Smooth muscle cell (in vitro differentiated cells): ENCODE measurements at regions not wholly inside any gene's neighbourhood (a gene's known extent, or its start where the extent isn't known, plus 50 kb on each side); places are given as distances from the start of the nearest gene placed in this dataset.

Source experiments
- DNase-seq: peaks from one replicate; lab custom pipeline; 2025; ENCODE audit not compliant: unreplicated experiment; lab: John Stamatoyannopoulos, UW
- H2AFZ ChIP-seq: fragments of 200-600 bp; sonication (generic); 2 replicates; pipeline ENCODE4 v1.6.0; 2016; ENCODE audit warnings: antibody characterized with exemption, low read depth, mild to moderate bottlenecking
- H3F3A ChIP-seq: fragments of 200-600 bp; sonication (generic); 2 replicates; pipeline ENCODE4 v1.6.0; 2017; ENCODE audit warnings: antibody characterized with exemption, low read depth
- H3K27ac ChIP-seq: fragments of 200-600 bp; sonication (generic); 2 replicates; pipeline ENCODE4 v1.5.1; 2016; ENCODE audit warnings: low read depth, mild to moderate bottlenecking
- H3K27me3 ChIP-seq: fragments of 200-600 bp; sonication (generic); 2 replicates; pipeline ENCODE4 v1.6.1; 2016; ENCODE audit warnings: low read depth, mild to moderate bottlenecking
- H3K36me3 ChIP-seq: fragments of 200-600 bp; sonication (generic); 2 replicates; pipeline ENCODE4 v1.5.1; 2016; ENCODE audit warnings: low read depth
- H3K4me1 ChIP-seq: fragments of 200-600 bp; sonication (generic); 2 replicates; pipeline ENCODE4 v1.5.1; 2016; ENCODE audit warnings: low read depth
- H3K4me2 ChIP-seq: fragments of 200-600 bp; sonication (generic); 2 replicates; pipeline ENCODE4 v1.6.0; 2016; ENCODE audit warnings: mild to moderate bottlenecking
- H3K4me3 ChIP-seq: fragments of 200-600 bp; sonication (generic); 2 replicates; pipeline ENCODE4 v1.5.1; 2016; ENCODE audit warnings: mild to moderate bottlenecking
- H3K79me2 ChIP-seq: fragments of 200-600 bp; sonication (generic); 2 replicates; pipeline ENCODE4 v1.6.0; 2016; ENCODE audit warnings: low read depth, mild to moderate bottlenecking
- H3K9ac ChIP-seq: fragments of 200-600 bp; sonication (generic); 2 replicates; pipeline ENCODE4 v1.6.0; 2016; ENCODE audit warnings: low read depth
- H3K9me3 ChIP-seq: fragments of 200-600 bp; sonication (generic); replicated peaks from 2 replicates; pipeline ENCODE4 v1.5.1; 2016; ENCODE audit warnings: low read depth
- H4K20me1 ChIP-seq: fragments of 200-600 bp; sonication (generic); 2 replicates; pipeline ENCODE4 v1.6.0; 2016; ENCODE audit warnings: low read depth
- CTCF ChIP-seq: fragments of 200-600 bp; sonication (generic); IDR thresholded peaks from 2 replicates; pipeline ENCODE4 v1.5.1; 2017; ENCODE audit warnings: borderline replicate concordance, mild to moderate bottlenecking, antibody characterized with exemption; ENCODE audit not compliant: insufficient read depth, poor library complexity, severe bottlenecking
- WGBS: methylation state at CpG from one replicate; pipeline ENCODE4 v1.1.7; 2016; ENCODE audit warnings: low lambda C conversion rate; 5-methylcytosine and 5-hydroxymethylcytosine counted together

- H3F3A ChIP-seq, result no peaks in the 10 kb centered on the region
- H3K4me2 ChIP-seq, result no peak overlapping the region
- TF ChIP-seq CTCF, result no peak
- no peaks in the 10 kb centered on the region for H3K4me1 ChIP-seq
- no peaks in the 10 kb centered on the region for H3K79me2 ChIP-seq
- H4K20me1 ChIP-seq, result no peaks in the 10 kb centered on the region
- H3K36me3 ChIP-seq, result no peaks in the 10 kb centered on the region
- H2AFZ ChIP-seq, result no peak overlapping the region
- no peak overlapping the region for H3K27ac ChIP-seq
- H3K9me3 ChIP-seq, result no peaks in the 10 kb centered on the region
- WGBS, result 88% methylated on average over 2 of the region's 2 CpGs
- H3K27me3 ChIP-seq, result no peaks in the 10 kb centered on the region
- no peak overlapping the region for H3K4me3 ChIP-seq
- no peak overlapping the region for H3K9ac ChIP-seq
- DNase-seq, result no peak
Observed at GRCh38 chr21:24869862-24870261, 737.4 kb downstream of the MRPL39 start.

GRCh38 chr21:24868117-24868516, 739.2 kb downstream of the MRPL39 start:
- H4K20me1 ChIP-seq, result no peaks in the 10 kb centered on the region
- no peaks in the 10 kb centered on the region for H3K36me3 ChIP-seq
- H2AFZ ChIP-seq, result no peak overlapping the region
- H3K4me1 ChIP-seq, result no peaks in the 10 kb centered on the region
- no peak overlapping the region for H3K4me3 ChIP-seq
- no peak for DNase-seq
- H3K79me2 ChIP-seq, result no peaks in the 10 kb centered on the region
- 71% methylated on average over 1 of the region's 1 CpG for WGBS
- no peaks in the 10 kb centered on the region for H3K9me3 ChIP-seq
- no peak overlapping the region for H3K4me2 ChIP-seq
- H3K27me3 ChIP-seq, result no peaks in the 10 kb centered on the region
- no peak overlapping the region for H3K9ac ChIP-seq
- no peak overlapping the region for H3K27ac ChIP-seq
- no peaks in the 10 kb centered on the region for H3F3A ChIP-seq
- TF ChIP-seq CTCF, result no peak

- H3K27ac ChIP-seq, result no peak overlapping the region
- H2AFZ ChIP-seq, result no peak overlapping the region
- 65% methylated on average over 1 of the region's 1 CpG for WGBS
- no peak overlapping the region for H3K9ac ChIP-seq
- no peaks in the 10 kb centered on the region for H3K9me3 ChIP-seq
- no peak for DNase-seq
- H3K4me1 ChIP-seq, result no peaks in the 10 kb centered on the region
- H3K36me3 ChIP-seq, result no peaks in the 10 kb centered on the region
- H3K4me2 ChIP-seq, result no peak overlapping the region
- H3K79me2 ChIP-seq, result no peaks in the 10 kb centered on the region
- no peak for TF ChIP-seq CTCF
- H3K4me3 ChIP-seq, result no peak overlapping the region
- H3K27me3 ChIP-seq, result no peaks in the 10 kb centered on the region
- H4K20me1 ChIP-seq, result no peaks in the 10 kb centered on the region
- no peaks in the 10 kb centered on the region for H3F3A ChIP-seq
Observed at GRCh38 chr21:24861471-24861870, 745.8 kb downstream of the MRPL39 start.

- DNase-seq, result no peak
- 0% methylated on average over 1 of the region's 1 CpG for WGBS
- H3K79me2 ChIP-seq, result no peaks in the 10 kb centered on the region
- no peak overlapping the region for H3K4me2 ChIP-seq
- H3K4me1 ChIP-seq, result no peaks in the 10 kb centered on the region
- H3K27ac ChIP-seq, result no peak overlapping the region
- no peaks in the 10 kb centered on the region for H3F3A ChIP-seq
- no peak for TF ChIP-seq CTCF
- no peaks in the 10 kb centered on the region for H3K9me3 ChIP-seq
- H3K9ac ChIP-seq, result no peak overlapping the region
- H4K20me1 ChIP-seq, result no peaks in the 10 kb centered on the region
- H3K27me3 ChIP-seq, result no peaks in the 10 kb centered on the region
- H3K36me3 ChIP-seq, result no peaks in the 10 kb centered on the region
- H3K4me3 ChIP-seq, result no peak overlapping the region
- no peak overlapping the region for H2AFZ ChIP-seq
Observed at GRCh38 chr21:24856326-24856725, 751.0 kb downstream of the MRPL39 start.
